Ascending aorta (tissue), 2 donors: ENCODE measurements at regions not wholly inside any gene's neighbourhood (a gene's known extent, or its start where the extent isn't known, plus 50 kb on each side); places are given as distances from the start of the nearest gene placed in this dataset.

ENCODE experiments used
- DNase-seq, 2 donors: peaks; one replicate each; pipeline ENCODE4 v3.0.0-alpha.2; 2019; ENCODE audit warnings: low spot score in 2 of 2
- H3K27ac ChIP-seq, 2 donors: fragments of 200-600 bp; sonication (generic); one replicate each; pipeline ENCODE4 v1.5.1; 2016 to 2017; ENCODE audit warnings: mild to moderate bottlenecking in 1 of 2
- H3K27me3 ChIP-seq: fragments of 200-600 bp; sonication (generic); one replicate; pipeline ENCODE4 v1.5.1; 2017
- H3K36me3 ChIP-seq, 2 donors: fragments of 200-600 bp; sonication (generic); one replicate each; pipeline ENCODE4 v1.5.1; 2016
- H3K4me1 ChIP-seq, 2 donors: fragments of 200-600 bp; sonication (generic); one replicate each; pipeline ENCODE4 v1.5.1; 2016 to 2017; ENCODE audit warnings: mild to moderate bottlenecking in 1 of 2
- H3K4me3 ChIP-seq, 2 donors: fragments of 200-600 bp; sonication (generic); one replicate each; pipeline ENCODE4 v1.5.1; 2016 to 2017; ENCODE audit warnings: mild to moderate bottlenecking in 1 of 2
- H3K9me3 ChIP-seq, 2 donors: fragments of 200-600 bp; sonication (generic); one replicate each; pipeline ENCODE4 v1.5.1; 2016
- CTCF ChIP-seq, 3 experiments: fragments of 200-600 bp in 2 of 3; fragments of 450-650 bp in 1 of 3; sonication (generic) in 2 of 3; IDR thresholded peaks; one replicate each; pipeline ENCODE4 v1.5.1; 2016 to 2019; ENCODE audit warnings: antibody characterized with exemption in 3 of 3, mild to moderate bottlenecking in 1 of 3, moderate library complexity in 1 of 3
- intact Hi-C: fragments of 100-400 bp; cut with DNase I; formaldehyde crosslinking; loops from one replicate; pipeline ENCODE4 v1.15.1; 2023

- no peak for TF ChIP-seq CTCF (IDR thresholded peaks at IDR 0.05)
- no peak overlapping the region for H3K27ac ChIP-seq
- no peaks in the 10 kb centered on the region for H3K27me3 ChIP-seq
- DNase-seq, result no peak
- H3K36me3 ChIP-seq, result no peaks in the 10 kb centered on the region
- intact Hi-C loops, result no loop called here
- peaks cover 4 to 6% of the 10 kb centered on the region in 2 donors for H3K9me3 ChIP-seq
- H3K4me1 ChIP-seq, result no peaks in the 10 kb centered on the region
- no peak overlapping the region for H3K4me3 ChIP-seq
These were observed 427.4 kb upstream of the GYPC start for GRCh38 chr2:126228531-126228930.

- no peak for DNase-seq
- intact Hi-C loops, result no loop called here
- Histone ChIP-seq H3K4me3 (no peak overlapping the region), H3K27me3 (no peaks in the 10 kb centered on the region), H3K4me1 (no peaks in the 10 kb centered on the region), H3K36me3 (no peaks in the 10 kb centered on the region), H3K9me3 (no peaks in the 10 kb centered on the region), H3K27ac (no peak overlapping the region)
- no peak for TF ChIP-seq CTCF (IDR thresholded peaks at IDR 0.05)
These were observed 417.7 kb upstream of the GYPC start for GRCh38 chr2:126238251-126238650.

- no peak for TF ChIP-seq CTCF (IDR thresholded peaks at IDR 0.05)
- no peaks in the 10 kb centered on the region for H3K27me3 ChIP-seq
- no peak for DNase-seq
- H3K4me1 ChIP-seq, result no peaks in the 10 kb centered on the region
- no peaks in the 10 kb centered on the region for H3K36me3 ChIP-seq
- intact Hi-C loops, result no loop called here
- H3K4me3 ChIP-seq, result no peak overlapping the region
- H3K27ac ChIP-seq, result no peak overlapping the region
- no peaks in the 10 kb centered on the region for H3K9me3 ChIP-seq
These were observed 416.5 kb upstream of the GYPC start for GRCh38 chr2:126239320-126239955.

GRCh38 chr2:126241001-126241400 lies 415.0 kb upstream of the GYPC start:
- intact Hi-C loops, result loop anchor here (10.0 kb wide), 1 partner anchor 534 kb away; no protein-coding TSS in a partner anchor

GRCh38 chr2:126241411-126241810 lies 414.5 kb upstream of the GYPC start:
- Histone ChIP-seq H3K4me1 (no peaks in the 10 kb centered on the region), H3K27me3 (no peaks in the 10 kb centered on the region), H3K9me3 (no peaks in the 10 kb centered on the region), H3K36me3 (no peaks in the 10 kb centered on the region), H3K27ac (no peak overlapping the region), H3K4me3 (no peak overlapping the region)
- TF ChIP-seq CTCF (IDR thresholded peaks at IDR 0.05), result no peak
- intact Hi-C loops, result loop anchor here (10.0 kb wide), 1 partner anchor 533 kb away; no protein-coding TSS in a partner anchor
- DNase-seq, result no peak

More at GRCh38 chr2:126241001-126241400, 415.0 kb upstream of the GYPC start:
- H3K27me3 ChIP-seq, result no peaks in the 10 kb centered on the region
- H3K36me3 ChIP-seq, result no peaks in the 10 kb centered on the region
- no peaks in the 10 kb centered on the region for H3K9me3 ChIP-seq
- no peak overlapping the region for H3K27ac ChIP-seq
- no peak for TF ChIP-seq CTCF (IDR thresholded peaks at IDR 0.05)
- H3K4me3 ChIP-seq, result no peak overlapping the region
- H3K4me1 ChIP-seq, result no peaks in the 10 kb centered on the region
- no peak for DNase-seq
